ENCODE measurements at regions not wholly inside any gene's neighbourhood (a gene's known extent, or its start where the extent isn't known, plus 50 kb on each side); places are given as distances from the start of the nearest gene placed in this dataset.
A peak's percentile ranks its signal among the peaks of the same experiment; 100 is the strongest.

GRCh38 chr14:71314717-71315116 is 407.5 kb downstream of the PCNX1 start:
- no peak overlapping the region for H3K9ac ChIP-seq (ENCODE audit: extremely low read depth, insufficient read length, low read length)
- no peak overlapping the region for H2BK120ac ChIP-seq (ENCODE audit: low read depth, low read length, poor library complexity, severe bottlenecking)
- no peak overlapping the region for H4K8ac ChIP-seq (replicated peaks; ENCODE audit: insufficient read length, low read depth, low read length)
- Mint-ChIP-seq H3K27ac (no peak overlapping the region), H3K9me3 (peaks cover 0 to 2% of the 10 kb centered on the region in 2 experiments; a peak in 2 of 5 replicates), H3K36me3 (ENCODE audit: insufficient read depth in 1 of 3, low read depth in 3 of 3) (peaks cover 0 to 4% (median 0%) of the 10 kb centered on the region in 3 experiments; a peak in 1 of 7 replicates), H3K4me1 (peaks cover 12 to 14% of the 10 kb centered on the region in 2 experiments; a peak in 3 of 4 replicates), H3K27me3 (ENCODE audit: low read depth) (no peaks in the 10 kb centered on the region; the same call in 1 of the 2 replicates), H3K4me3 (no peak overlapping the region)
- peaks cover under 1% of the 10 kb centered on the region for H3K23me2 ChIP-seq (ENCODE audit: insufficient read length, low read depth, low read length, poor library complexity, severe bottlenecking)
- TF ChIP-seq, protein P1, sequence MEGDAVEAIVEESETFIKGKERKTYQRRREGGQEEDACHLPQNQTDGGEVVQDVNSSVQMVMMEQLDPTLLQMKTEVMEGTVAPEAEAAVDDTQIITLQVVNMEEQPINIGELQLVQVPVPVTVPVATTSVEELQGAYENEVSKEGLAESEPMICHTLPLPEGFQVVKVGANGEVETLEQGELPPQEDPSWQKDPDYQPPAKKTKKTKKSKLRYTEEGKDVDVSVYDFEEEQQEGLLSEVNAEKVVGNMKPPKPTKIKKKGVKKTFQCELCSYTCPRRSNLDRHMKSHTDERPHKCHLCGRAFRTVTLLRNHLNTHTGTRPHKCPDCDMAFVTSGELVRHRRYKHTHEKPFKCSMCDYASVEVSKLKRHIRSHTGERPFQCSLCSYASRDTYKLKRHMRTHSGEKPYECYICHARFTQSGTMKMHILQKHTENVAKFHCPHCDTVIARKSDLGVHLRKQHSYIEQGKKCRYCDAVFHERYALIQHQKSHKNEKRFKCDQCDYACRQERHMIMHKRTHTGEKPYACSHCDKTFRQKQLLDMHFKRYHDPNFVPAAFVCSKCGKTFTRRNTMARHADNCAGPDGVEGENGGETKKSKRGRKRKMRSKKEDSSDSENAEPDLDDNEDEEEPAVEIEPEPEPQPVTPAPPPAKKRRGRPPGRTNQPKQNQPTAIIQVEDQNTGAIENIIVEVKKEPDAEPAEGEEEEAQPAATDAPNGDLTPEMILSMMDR (conservative IDR thresholded peaks at IDR 0.05) = peak; percentile 26; the same call in 2 of the 3 replicates
- no peak overlapping the region for H3K23ac ChIP-seq (ENCODE audit: insufficient read length, low read depth, low read length)
- no peak overlapping the region for H2AFZ ChIP-seq (ENCODE audit: low read length)
- no peak overlapping the region for H2BK5ac ChIP-seq (ENCODE audit: insufficient read length, low read length)
- H4K20me1 ChIP-seq (ENCODE audit: control insufficient read depth, insufficient read depth, insufficient read length) = no peaks in the 10 kb centered on the region
- H3T11ph ChIP-seq (ENCODE audit: low read length) = no peak overlapping the region
- peak; percentile 31 for DNase-seq
- H2AK5ac ChIP-seq (ENCODE audit: insufficient read length, low read length) = no peak overlapping the region
- no peaks in the 10 kb centered on the region for H3K79me2 ChIP-seq (ENCODE audit: insufficient read depth, low read length)
- H4K5ac ChIP-seq (ENCODE audit: insufficient read length, low read depth, low read length) = no peak overlapping the region
- no peak overlapping the region for H3K18ac ChIP-seq (ENCODE audit: insufficient read length, low read depth, low read length)
- no peak overlapping the region for H3K27ac ChIP-seq (ENCODE audit: insufficient read length, low read depth, low read length)
- H3K27me3 ChIP-seq (ENCODE audit: insufficient read depth, low read length) = no peaks in the 10 kb centered on the region
- no peaks in the 10 kb centered on the region for H3K4me1 ChIP-seq (ENCODE audit: insufficient read depth, low read length)
- no peaks in the 10 kb centered on the region for H3K9me3 ChIP-seq (ENCODE audit: control insufficient read depth, low read depth, low read length)
- no peak overlapping the region for H2BK20ac ChIP-seq (ENCODE audit: low read depth, low read length, poor library complexity, severe bottlenecking)
- H2BK15ac ChIP-seq (ENCODE audit: low read depth, low read length) = no peak overlapping the region
- no peak overlapping the region for H3K56ac ChIP-seq (ENCODE audit: insufficient read length, low read depth, low read length)
- no CpG with 5 or more reads among the region's 2 CpGs for WGBS (ENCODE audit: extremely low coverage, insufficient read length, low lambda C conversion rate)
- no peak overlapping the region for H3K4me2 ChIP-seq (ENCODE audit: insufficient read depth, insufficient read length, low read length)
- H2BK12ac ChIP-seq (ENCODE audit: insufficient read length, low read depth, low read length) = no peak overlapping the region
- H3K14ac ChIP-seq (ENCODE audit: insufficient read depth, low read length) = no peak overlapping the region
- H4K91ac ChIP-seq (ENCODE audit: insufficient read length, low read depth, low read length) = no peak overlapping the region
- H3K4ac ChIP-seq (ENCODE audit: low read depth, low read length) = no peak overlapping the region
- H3K79me1 ChIP-seq (ENCODE audit: insufficient read depth, low read depth, low read length, poor library complexity, severe bottlenecking) = no peaks in the 10 kb centered on the region
